Activated CD8-positive, alpha-beta memory T cell treated with anti-CD3 and anti-CD28 coated beads for 36 hours (primary cell): ENCODE measurements at regions not wholly inside any gene's neighbourhood (a gene's known extent, or its start where the extent isn't known, plus 50 kb on each side); places are given as distances from the start of the nearest gene placed in this dataset.

Source experiments
- CTCF ChIA-PET: fragments of 350-600 bp; sonication (Branson Sonifier 250); formaldehyde crosslinking; loops from one replicate; lab custom pipeline; 2021; ENCODE audit warnings: antibody characterized with exemption; lab: Charles Lee
- POLR2A ChIA-PET: fragments of 350-600 bp; sonication (Branson Sonifier 250); formaldehyde crosslinking; loops from one replicate; lab custom pipeline; 2021; ENCODE audit warnings: antibody characterized with exemption; lab: Charles Lee

- CTCF ChIA-PET: no interaction called here
- POLR2A ChIA-PET: no interaction called here
Observed at GRCh38 chr20:48326868-48327267, 500.9 kb downstream of the PREX1 start.

GRCh38 chr20:48326434-48326691 is 501.4 kb downstream of the PREX1 start:
- POLR2A ChIA-PET: no interaction called here
- CTCF ChIA-PET: no interaction called here

- CTCF ChIA-PET: no interaction called here
- POLR2A ChIA-PET: no interaction called here
Observed at GRCh38 chr20:48325656-48326433, 502.0 kb downstream of the PREX1 start.

- POLR2A ChIA-PET: no interaction called here
Observed at GRCh38 chr20:48324744-48325143, 503.1 kb downstream of the PREX1 start.

GRCh38 chr20:48321271-48321670 is 506.5 kb downstream of the PREX1 start:
- ChIA-PET CTCF (no interaction called here), POLR2A (no interaction called here)

More at GRCh38 chr20:48324744-48325143, 503.1 kb downstream of the PREX1 start:
- CTCF ChIA-PET: no interaction called here

- CTCF ChIA-PET: no interaction called here
- POLR2A ChIA-PET: no interaction called here
Observed at GRCh38 chr20:48319943-48320584, 507.7 kb downstream of the PREX1 start.

- CTCF ChIA-PET: no interaction called here
- POLR2A ChIA-PET: no interaction called here
Observed at GRCh38 chr20:48317578-48317977, 510.2 kb downstream of the PREX1 start.

- ChIA-PET CTCF (no interaction called here), POLR2A (no interaction called here)
Observed at GRCh38 chr20:48314925-48315592, 512.7 kb downstream of the PREX1 start.

- POLR2A ChIA-PET: no interaction called here
- CTCF ChIA-PET: no interaction called here
Observed at GRCh38 chr20:48313324-48313723, 514.5 kb downstream of the PREX1 start.

GRCh38 chr20:48311956-48312355 is 515.8 kb downstream of the PREX1 start:
- POLR2A ChIA-PET: no interaction called here
- CTCF ChIA-PET: interaction anchor here (0.7 kb wide), 1 partner anchor 20 kb away, joined by 3 read pairs; no protein-coding TSS in a partner anchor

GRCh38 chr20:48310305-48310704 is 517.5 kb downstream of the PREX1 start:
- POLR2A ChIA-PET: no interaction called here
- CTCF ChIA-PET: no interaction called here

GRCh38 chr20:48309293-48309692 is 518.5 kb downstream of the PREX1 start:
- POLR2A ChIA-PET: no interaction called here
- CTCF ChIA-PET: no interaction called here

- POLR2A ChIA-PET: no interaction called here
- CTCF ChIA-PET: no interaction called here
Observed at GRCh38 chr20:48308882-48309281, 518.9 kb downstream of the PREX1 start.

GRCh38 chr20:48308232-48308781 is 519.5 kb downstream of the PREX1 start:
- CTCF ChIA-PET: interaction anchor here (0.7 kb wide), 2 partner anchors 175 to 1465 kb away, joined by 3 read pairs; no protein-coding TSS in a partner anchor
- POLR2A ChIA-PET: no interaction called here

GRCh38 chr20:48307277-48307676 is 520.5 kb downstream of the PREX1 start:
- POLR2A ChIA-PET: no interaction called here
- CTCF ChIA-PET: no interaction called here

GRCh38 chr20:48302844-48303542 is 517.7 kb upstream of the SULF2 start:
- ChIA-PET CTCF (no interaction called here), POLR2A (no interaction called here)

GRCh38 chr20:48302149-48302548 is 516.9 kb upstream of the SULF2 start:
- ChIA-PET POLR2A (no interaction called here), CTCF (no interaction called here)

- ChIA-PET CTCF (no interaction called here), POLR2A (no interaction called here)
Observed at GRCh38 chr20:48301189-48301588, 515.9 kb upstream of the SULF2 start.

GRCh38 chr20:48300529-48300928 is 515.2 kb upstream of the SULF2 start:
- CTCF ChIA-PET: no interaction called here
- POLR2A ChIA-PET: no interaction called here
